Left ventricle myocardium inferior (tissue), 1 donor: ENCODE measurements at regions not wholly inside any gene's neighbourhood (a gene's known extent, or its start where the extent isn't known, plus 50 kb on each side); places are given as distances from the start of the nearest gene placed in this dataset.

Experiments used
- DNase-seq: peaks from one replicate; pipeline ENCODE4 v3.0.0-alpha.2; 2020
- H3K27ac ChIP-seq: fragments of 200-600 bp; replicated peaks from 2 replicates; pipeline ENCODE4 v1.8.0; 2021
- H3K27me3 ChIP-seq: fragments of 200-600 bp; 2 replicates; pipeline ENCODE4 v1.8.0; 2021; ENCODE audit warnings: low read depth
- H3K36me3 ChIP-seq: fragments of 200-600 bp; 2 replicates; pipeline ENCODE4 v1.8.0; 2021
- H3K4me1 ChIP-seq: fragments of 200-600 bp; 2 replicates; pipeline ENCODE4 v1.8.0; 2021
- H3K4me3 ChIP-seq: fragments of 200-600 bp; 2 replicates; pipeline ENCODE4 v1.8.0; 2021; ENCODE audit warnings: mild to moderate bottlenecking, moderate library complexity
- H3K9me3 ChIP-seq: fragments of 200-600 bp; replicated peaks from 2 replicates; pipeline ENCODE4 v1.8.0; 2021
- intact Hi-C: fragments of 100-400 bp; cut with micrococcal nuclease; formaldehyde crosslinking; loops from one replicate; pipeline ENCODE4 v1.11.0; 2022
- TF ChIP-seq, protein P1 (sequence below): fragments of 200-600 bp; IDR thresholded peaks from 2 replicates; pipeline ENCODE4 v1.8.0; 2021; ENCODE audit warnings: antibody characterized with exemption, mild to moderate bottlenecking, borderline replicate concordance
- donor health status: DM: no; HTN: yes; CAD: no; lungs with severe emphysema.

DNA sequence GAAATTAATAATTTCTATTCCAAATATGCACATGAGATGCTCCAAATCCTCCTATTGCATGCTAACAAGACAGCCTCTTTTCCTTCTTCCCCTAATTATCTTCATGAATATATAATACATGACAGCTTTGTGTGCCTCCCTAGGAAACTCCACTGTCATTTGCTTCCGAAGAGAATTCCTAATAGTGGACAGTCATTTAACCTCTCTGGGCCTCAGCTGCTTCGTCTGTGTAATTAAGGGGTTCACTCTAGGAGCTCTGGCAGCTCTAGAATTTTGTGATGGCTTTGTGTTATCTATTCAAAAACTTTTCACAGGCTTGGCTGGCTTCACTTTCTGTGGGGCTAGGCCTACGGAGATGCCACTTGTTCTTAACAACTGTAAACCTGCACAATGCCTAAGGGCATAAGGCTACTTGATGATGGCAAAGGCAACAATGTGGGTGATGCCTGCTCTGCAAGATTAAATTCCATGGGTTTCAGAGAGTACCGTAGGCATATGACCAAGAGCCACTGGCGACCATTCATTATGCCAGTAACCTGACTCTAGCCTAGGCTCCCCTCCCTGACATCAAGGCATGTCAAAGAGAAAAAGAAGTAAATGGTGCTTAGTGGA, 333.8 kb upstream of the UMPS start:
- Histone ChIP-seq H3K4me1 (peaks cover 32% of the 10 kb centered on the region), H3K36me3 (peaks cover 14% of the 10 kb centered on the region), H3K4me3 (no peak overlapping the region), H3K27ac (peak overlapping the region; percentile 78), H3K27me3 (no peaks in the 10 kb centered on the region), H3K9me3 (no peaks in the 10 kb centered on the region)
- intact Hi-C loops, result no loop called here
- TF ChIP-seq, protein P1, sequence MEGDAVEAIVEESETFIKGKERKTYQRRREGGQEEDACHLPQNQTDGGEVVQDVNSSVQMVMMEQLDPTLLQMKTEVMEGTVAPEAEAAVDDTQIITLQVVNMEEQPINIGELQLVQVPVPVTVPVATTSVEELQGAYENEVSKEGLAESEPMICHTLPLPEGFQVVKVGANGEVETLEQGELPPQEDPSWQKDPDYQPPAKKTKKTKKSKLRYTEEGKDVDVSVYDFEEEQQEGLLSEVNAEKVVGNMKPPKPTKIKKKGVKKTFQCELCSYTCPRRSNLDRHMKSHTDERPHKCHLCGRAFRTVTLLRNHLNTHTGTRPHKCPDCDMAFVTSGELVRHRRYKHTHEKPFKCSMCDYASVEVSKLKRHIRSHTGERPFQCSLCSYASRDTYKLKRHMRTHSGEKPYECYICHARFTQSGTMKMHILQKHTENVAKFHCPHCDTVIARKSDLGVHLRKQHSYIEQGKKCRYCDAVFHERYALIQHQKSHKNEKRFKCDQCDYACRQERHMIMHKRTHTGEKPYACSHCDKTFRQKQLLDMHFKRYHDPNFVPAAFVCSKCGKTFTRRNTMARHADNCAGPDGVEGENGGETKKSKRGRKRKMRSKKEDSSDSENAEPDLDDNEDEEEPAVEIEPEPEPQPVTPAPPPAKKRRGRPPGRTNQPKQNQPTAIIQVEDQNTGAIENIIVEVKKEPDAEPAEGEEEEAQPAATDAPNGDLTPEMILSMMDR, result no peak
- no peak for DNase-seq

DNA sequence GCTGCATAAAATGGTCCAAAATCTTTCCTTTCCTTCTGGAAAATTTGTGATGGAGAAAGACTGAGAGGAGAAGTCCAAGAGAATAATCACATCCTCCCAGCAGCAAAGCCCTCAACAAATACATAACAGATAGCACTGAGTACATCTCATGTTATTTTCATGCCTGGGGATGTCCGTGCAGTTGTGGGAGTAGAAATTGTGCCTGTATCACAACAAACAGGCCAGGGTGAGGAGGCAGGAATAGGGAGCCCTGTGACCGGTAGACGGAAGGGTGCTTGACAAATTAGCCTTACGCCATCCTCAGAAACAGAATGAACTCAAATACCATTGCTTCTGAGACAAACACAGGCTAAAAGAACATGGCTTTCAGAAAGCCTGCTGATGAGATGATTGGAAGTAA, 333.2 kb upstream of the UMPS start:
- TF ChIP-seq, protein P1, result no peak
- DNase-seq, result no peak
- Histone ChIP-seq H3K27me3 (no peaks in the 10 kb centered on the region), H3K4me1 (peaks cover 32% of the 10 kb centered on the region), H3K36me3 (peaks cover 14% of the 10 kb centered on the region), H3K4me3 (no peak overlapping the region), H3K27ac (peak overlapping the region; percentile 78), H3K9me3 (no peaks in the 10 kb centered on the region)
- intact Hi-C loops, result no loop called here

DNA sequence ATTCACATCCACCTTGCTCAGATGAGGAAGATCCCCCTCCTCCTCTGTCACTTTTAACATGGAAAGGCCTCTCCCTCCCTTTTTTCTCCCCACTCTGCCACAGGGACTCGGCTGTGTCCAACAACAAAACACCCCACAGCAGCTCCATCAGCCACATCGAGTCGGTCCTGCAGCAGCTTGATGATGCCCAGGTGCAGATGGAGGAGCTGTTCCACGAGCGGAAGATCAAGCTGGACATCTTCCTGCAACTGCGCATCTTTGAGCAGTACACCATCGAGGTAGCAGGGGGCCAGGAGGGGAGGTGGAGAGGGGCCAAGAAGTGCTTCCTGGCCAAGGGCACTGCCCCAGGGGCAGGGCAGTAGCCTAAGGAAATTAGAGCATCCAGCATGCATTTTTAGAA, 331.7 kb upstream of the UMPS start:
- H3K36me3 ChIP-seq, result peaks cover 14% of the 10 kb centered on the region
- intact Hi-C loops, result no loop called here
- no peaks in the 10 kb centered on the region for H3K9me3 ChIP-seq
- no peaks in the 10 kb centered on the region for H3K27me3 ChIP-seq
- DNase-seq, result no peak
- H3K4me1 ChIP-seq, result peaks cover 32% of the 10 kb centered on the region
- TF ChIP-seq, protein P1, result no peak
- H3K27ac ChIP-seq, result no peak overlapping the region
- no peak overlapping the region for H3K4me3 ChIP-seq

DNA sequence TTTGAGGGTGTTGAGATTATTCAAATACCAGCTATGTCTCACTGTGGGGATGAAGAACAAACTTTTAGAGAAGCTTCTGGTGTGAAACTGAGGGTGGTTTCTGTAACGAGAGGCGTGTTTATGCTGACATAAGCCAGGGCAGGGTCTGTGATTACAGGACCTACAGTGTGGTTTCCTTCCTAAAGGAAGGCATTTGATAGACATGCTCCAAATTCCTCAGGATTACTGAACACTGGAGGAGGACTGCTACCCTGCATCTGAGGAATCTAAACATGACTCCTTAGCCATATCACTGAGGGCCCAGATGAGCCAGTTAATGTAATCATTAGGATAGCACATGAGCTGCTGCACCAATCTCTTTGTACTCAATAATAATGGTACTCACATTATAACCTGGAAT, 328.4 kb upstream of the UMPS start:
- H3K27ac ChIP-seq, result no peak overlapping the region
- no peak overlapping the region for H3K4me3 ChIP-seq
- H3K4me1 ChIP-seq, result peaks cover 12% of the 10 kb centered on the region
- H3K27me3 ChIP-seq, result no peaks in the 10 kb centered on the region
- TF ChIP-seq, protein P1, result no peak
- intact Hi-C loops, result no loop called here
- H3K9me3 ChIP-seq, result no peaks in the 10 kb centered on the region
- no peak for DNase-seq
- H3K36me3 ChIP-seq, result peaks cover 14% of the 10 kb centered on the region

DNA sequence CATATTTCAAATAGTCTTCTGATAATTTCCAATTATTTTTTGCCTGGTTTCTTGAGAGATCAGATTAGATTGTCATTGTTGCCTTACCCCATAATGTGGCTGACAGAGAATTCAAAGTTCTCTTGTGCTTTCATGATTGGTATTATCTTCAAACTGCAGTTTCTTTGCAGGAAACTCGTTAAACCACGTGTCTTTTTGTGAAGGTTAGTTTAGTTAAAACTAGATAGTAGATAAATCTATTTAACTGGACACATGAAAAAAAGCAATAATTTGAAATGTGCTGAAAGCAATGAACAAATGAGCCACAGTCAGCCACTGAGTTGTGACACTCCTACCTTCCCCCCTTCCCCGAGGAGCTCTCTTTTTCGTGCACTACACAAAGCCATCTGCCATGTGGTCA, 327.5 kb upstream of the UMPS start:
- peaks cover 3% of the 10 kb centered on the region for H3K4me1 ChIP-seq
- TF ChIP-seq, protein P1, result no peak
- no peaks in the 10 kb centered on the region for H3K9me3 ChIP-seq
- H3K36me3 ChIP-seq, result peaks cover 12% of the 10 kb centered on the region
- no peak overlapping the region for H3K27ac ChIP-seq
- H3K27me3 ChIP-seq, result no peaks in the 10 kb centered on the region
- no peak overlapping the region for H3K4me3 ChIP-seq
- intact Hi-C loops, result no loop called here
- no peak for DNase-seq
